A673 (cell line): ENCODE measurements at regions not wholly inside any gene's neighbourhood (a gene's known extent, or its start where the extent isn't known, plus 50 kb on each side); places are given as distances from the start of the nearest gene placed in this dataset.

Experiments used
- BruUV-seq: library from RNA; stranded (reverse); fragments of 400-500 nt; replicated peaks from 2 replicates; lab custom pipeline; 2021; lab: Mats Ljungman, UMichigan
- CTCF ChIA-PET: fragments of 300-600 bp; sonication (Branson Sonifier 250); formaldehyde crosslinking; loops from one replicate; lab custom pipeline; 2022; ENCODE audit warnings: antibody characterized with exemption; lab: Charles Lee
- POLR2A ChIA-PET: fragments of 300-600 bp; sonication (Branson Sonifier 250); formaldehyde crosslinking; loops from one replicate; lab custom pipeline; 2022; ENCODE audit warnings: antibody characterized with exemption; ENCODE audit not compliant: low non-redundant PET; lab: Charles Lee
- DNase-seq: peaks from one replicate; pipeline ENCODE4 v3.0.0-alpha.2; 2015; ENCODE audit warnings: low spot score
- H3K27ac ChIP-seq: fragments of 200-600 bp; sonication (generic); 2 replicates; pipeline ENCODE4 v1.5.1; 2016; ENCODE audit warnings: mixed run types, low read depth, mild to moderate bottlenecking, mixed read lengths, antibody characterized with exemption, low read length; ENCODE audit not compliant: poor library complexity, severe bottlenecking
- H3K27me3 ChIP-seq: fragments of 200-600 bp; sonication (generic); replicated peaks from 2 replicates; pipeline ENCODE4 v1.6.1; 2017; ENCODE audit warnings: mixed run types, low read depth, mild to moderate bottlenecking, mixed read lengths, antibody characterized with exemption, low read length; ENCODE audit not compliant: insufficient read depth, poor library complexity
- H3K36me3 ChIP-seq: fragments of 200-600 bp; sonication (generic); 2 replicates; pipeline ENCODE4 v1.6.1; 2016; ENCODE audit warnings: mixed run types, mild to moderate bottlenecking, mixed read lengths, antibody characterized with exemption, low read length; ENCODE audit not compliant: insufficient read depth, poor library complexity, severe bottlenecking
- H3K4me1 ChIP-seq: fragments of 200-600 bp; sonication (generic); 2 replicates; pipeline ENCODE4 v1.6.1; 2017; ENCODE audit warnings: mixed run types, mild to moderate bottlenecking, mixed read lengths, antibody characterized with exemption, low read length; ENCODE audit not compliant: insufficient read depth, poor library complexity, severe bottlenecking
- H3K4me3 ChIP-seq: fragments of 200-600 bp; sonication (generic); 2 replicates; pipeline ENCODE4 v1.5.1; 2016; ENCODE audit warnings: low read depth, mixed run types, mild to moderate bottlenecking, mixed read lengths, low read length; ENCODE audit not compliant: poor library complexity, severe bottlenecking
- H3K9me3 ChIP-seq: fragments of 200-600 bp; sonication (generic); 2 replicates; pipeline ENCODE4 v1.6.1; 2016; ENCODE audit warnings: mixed run types, low read depth, mild to moderate bottlenecking, mixed read lengths, antibody characterized with exemption, low read length; ENCODE audit not compliant: poor library complexity, severe bottlenecking
- EZH2 ChIP-seq: fragments of 200-600 bp; sonication (generic); IDR thresholded peaks from 2 replicates; pipeline ENCODE4 v1.6.1; 2017; ENCODE audit warnings: borderline replicate concordance, low read depth, mild to moderate bottlenecking, mixed read lengths, antibody characterized with exemption, low read length; ENCODE audit not compliant: poor library complexity, severe bottlenecking
- intact Hi-C: fragments of 100-400 bp; cut with micrococcal nuclease; formaldehyde crosslinking; loops from one replicate; pipeline ENCODE4 v1.10.0; 2022; ENCODE audit not compliant: unreplicated experiment
- TF ChIP-seq, protein P1 (sequence below): fragments of 300-800, 200-600 bp; sonication (generic); conservative IDR thresholded peaks from 2 replicates; pipeline ENCODE4 v1.5.1; 2017; ENCODE audit warnings: low read depth, mild to moderate bottlenecking, antibody characterized with exemption, low read length, moderate library complexity, mixed read lengths

DNA sequence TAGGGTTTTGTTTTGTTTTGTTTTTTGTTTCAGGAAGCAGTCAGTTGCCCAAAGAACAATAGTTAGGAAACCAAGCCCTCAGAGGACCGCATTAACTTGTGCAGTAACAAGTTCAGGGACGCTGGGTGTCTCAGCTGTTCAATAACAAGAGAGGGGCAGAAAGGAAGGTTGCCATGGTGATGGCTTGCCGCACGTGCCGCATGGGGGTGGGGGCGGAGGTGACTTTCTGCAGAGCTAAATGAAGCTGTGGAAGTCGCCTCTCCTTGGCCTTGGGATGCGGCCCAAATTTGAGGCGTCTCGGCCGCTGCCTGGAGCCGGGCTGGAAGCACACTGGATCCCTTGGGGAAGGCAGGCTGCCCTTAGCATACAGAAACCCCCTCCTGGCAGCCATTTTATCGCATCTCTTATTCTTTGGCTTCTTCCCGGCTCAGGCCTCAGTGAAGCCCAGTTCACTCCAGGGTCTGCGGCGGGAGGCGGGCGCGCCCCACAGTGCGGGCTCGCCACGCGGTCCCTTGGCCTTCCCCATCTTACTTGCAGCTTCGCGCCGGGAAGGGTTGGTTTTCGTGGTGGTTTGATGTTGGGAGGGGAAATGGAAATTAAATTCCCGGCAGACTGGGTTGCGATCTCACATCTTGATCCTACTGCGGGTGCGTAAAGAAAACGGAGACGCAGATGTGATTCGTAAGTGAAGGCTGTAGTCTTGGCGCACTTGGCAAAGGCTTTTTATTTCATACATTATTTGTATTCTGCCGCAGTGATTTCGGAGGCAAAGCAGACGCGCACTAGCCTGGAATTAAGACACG is 94.3 kb downstream of the SLC17A6 start:
- intact Hi-C loops: no loop called here
- CTCF ChIA-PET: no interaction called here
- POLR2A ChIA-PET: no interaction called here

DNA sequence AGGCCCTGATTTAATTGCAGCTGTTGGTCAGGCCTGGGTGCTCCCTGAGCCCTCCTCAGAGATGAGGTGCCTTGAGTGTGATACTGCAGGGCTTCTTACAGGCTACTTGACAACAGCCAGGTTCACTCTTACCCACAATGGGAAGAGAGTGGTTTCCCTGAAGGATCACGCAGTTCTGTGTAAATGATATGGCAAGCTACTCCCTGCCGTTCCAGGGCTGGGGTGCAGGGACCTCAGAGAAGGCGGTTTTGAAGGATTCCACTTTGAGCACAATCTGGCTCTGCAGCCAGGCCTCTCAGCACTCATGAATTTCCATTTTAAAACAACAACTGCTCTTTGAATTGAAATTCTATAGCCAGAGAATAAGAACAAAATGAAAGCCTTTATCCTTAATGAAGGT is 92.9 kb downstream of the SLC17A6 start:
- Histone ChIP-seq H3K4me1 (no peaks in the 10 kb centered on the region), H3K27me3 (no peaks in the 10 kb centered on the region), H3K36me3 (no peaks in the 10 kb centered on the region), H3K27ac (no peak overlapping the region), H3K4me3 (no peak overlapping the region), H3K9me3 (no peaks in the 10 kb centered on the region)
- intact Hi-C loops: no loop called here
- POLR2A ChIA-PET: no interaction called here
- TF ChIP-seq EZH2: no peak
- no TSS peak for BruUV-seq
- CTCF ChIA-PET: no interaction called here
- no peak for DNase-seq

More for the DNA sequence above, 94.3 kb downstream of the SLC17A6 start:
- H3K27ac ChIP-seq: no peak overlapping the region
- no peaks in the 10 kb centered on the region for H3K36me3 ChIP-seq
- TF ChIP-seq, protein P1, sequence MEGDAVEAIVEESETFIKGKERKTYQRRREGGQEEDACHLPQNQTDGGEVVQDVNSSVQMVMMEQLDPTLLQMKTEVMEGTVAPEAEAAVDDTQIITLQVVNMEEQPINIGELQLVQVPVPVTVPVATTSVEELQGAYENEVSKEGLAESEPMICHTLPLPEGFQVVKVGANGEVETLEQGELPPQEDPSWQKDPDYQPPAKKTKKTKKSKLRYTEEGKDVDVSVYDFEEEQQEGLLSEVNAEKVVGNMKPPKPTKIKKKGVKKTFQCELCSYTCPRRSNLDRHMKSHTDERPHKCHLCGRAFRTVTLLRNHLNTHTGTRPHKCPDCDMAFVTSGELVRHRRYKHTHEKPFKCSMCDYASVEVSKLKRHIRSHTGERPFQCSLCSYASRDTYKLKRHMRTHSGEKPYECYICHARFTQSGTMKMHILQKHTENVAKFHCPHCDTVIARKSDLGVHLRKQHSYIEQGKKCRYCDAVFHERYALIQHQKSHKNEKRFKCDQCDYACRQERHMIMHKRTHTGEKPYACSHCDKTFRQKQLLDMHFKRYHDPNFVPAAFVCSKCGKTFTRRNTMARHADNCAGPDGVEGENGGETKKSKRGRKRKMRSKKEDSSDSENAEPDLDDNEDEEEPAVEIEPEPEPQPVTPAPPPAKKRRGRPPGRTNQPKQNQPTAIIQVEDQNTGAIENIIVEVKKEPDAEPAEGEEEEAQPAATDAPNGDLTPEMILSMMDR: no peak
- TF ChIP-seq EZH2: no peak
- no peak overlapping the region for H3K4me3 ChIP-seq
- H3K4me1 ChIP-seq: no peaks in the 10 kb centered on the region
- no TSS peak for BruUV-seq
- H3K9me3 ChIP-seq: no peaks in the 10 kb centered on the region
- no peak for DNase-seq
- H3K27me3 ChIP-seq: no peaks in the 10 kb centered on the region

DNA sequence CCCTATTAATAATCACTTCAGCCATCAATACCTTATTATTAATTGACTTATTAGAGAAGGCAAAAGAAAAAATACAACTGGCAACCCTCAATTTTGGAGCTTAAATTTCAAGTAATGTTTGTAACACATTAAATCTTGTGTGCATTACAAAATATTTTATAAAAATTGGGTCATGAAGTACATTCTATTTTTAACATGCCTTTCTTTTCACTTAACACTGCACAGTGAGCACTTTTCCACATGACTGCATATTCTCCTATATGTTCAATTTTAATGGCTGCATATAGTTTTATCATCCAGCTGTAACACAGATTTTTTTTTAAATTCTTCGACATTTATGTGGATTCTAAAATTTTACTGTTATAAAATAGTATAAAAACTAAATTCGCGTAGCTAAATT is 92.5 kb downstream of the SLC17A6 start:
- ChIA-PET POLR2A (no interaction called here), CTCF (no interaction called here)
- no TSS peak for BruUV-seq
- Histone ChIP-seq H3K4me3 (no peak overlapping the region), H3K27me3 (no peaks in the 10 kb centered on the region), H3K36me3 (no peaks in the 10 kb centered on the region), H3K27ac (no peak overlapping the region), H3K9me3 (no peaks in the 10 kb centered on the region), H3K4me1 (no peaks in the 10 kb centered on the region)
- TF ChIP-seq EZH2: no peak
- TF ChIP-seq, protein P1: no peak
- DNase-seq: no peak
- intact Hi-C loops: no loop called here
